Testis (tissue), 2 donors: ENCODE measurements at regions not wholly inside any gene's neighbourhood (a gene's known extent, or its start where the extent isn't known, plus 50 kb on each side); places are given as distances from the start of the nearest gene placed in this dataset.

Source experiments
- DNase-seq: peaks from one replicate; pipeline ENCODE4 v3.0.0-alpha.2; 2019
- H3K27ac ChIP-seq, 2 donors: fragments of 200-600 bp; sonication (generic); one replicate each; pipeline ENCODE4 v1.5.1; 2019
- H3K27me3 ChIP-seq: fragments of 200-600 bp; sonication (generic); one replicate; pipeline ENCODE4 v1.5.1; 2019
- H3K36me3 ChIP-seq: fragments of 200-600 bp; sonication (generic); one replicate; pipeline ENCODE4 v1.5.1; 2017; ENCODE audit warnings: low read depth; ENCODE audit errors: missing control alignments
- H3K4me1 ChIP-seq: fragments of 200-600 bp; sonication (generic); one replicate; pipeline ENCODE4 v1.5.1; 2019
- H3K4me3 ChIP-seq, 2 donors: fragments of 200-600 bp; sonication (generic); one replicate each; pipeline ENCODE4 v1.5.1; 2017 to 2019
- H3K9me3 ChIP-seq: fragments of 200-600 bp; sonication (generic); one replicate; pipeline ENCODE4 v1.5.1; 2017
- CTCF ChIP-seq, 3 experiments: fragments of 450-650 bp in 2 of 3; fragments of 200-600 bp in 1 of 3; sonication (generic) in 1 of 3; IDR thresholded peaks; one replicate each; pipeline ENCODE4 v1.5.1; 2016 to 2019; ENCODE audit warnings: antibody characterized with exemption in 3 of 3, mild to moderate bottlenecking in 2 of 3, moderate library complexity in 1 of 3
- POLR2A ChIP-seq: fragments of 450-650 bp; IDR thresholded peaks from one replicate; pipeline ENCODE4 v1.6.1; 2017; ENCODE audit warnings: antibody characterized with exemption, mild to moderate bottlenecking, moderate library complexity
- WGBS, 2 donors: methylation state at CpG; one replicate each; pipeline ENCODE4 v1.1.5; 2018; 5-methylcytosine and 5-hydroxymethylcytosine counted together
- intact Hi-C: fragments of 100-400 bp; cut with DNase I; formaldehyde crosslinking; loops from one replicate; pipeline ENCODE4 v1.15.1; 2023; ENCODE audit warnings: low total_unique reads

- no peaks in the 10 kb centered on the region for H3K27me3 ChIP-seq
- no peak overlapping the region for H3K27ac ChIP-seq
- peaks cover 11% of the 10 kb centered on the region for H3K4me1 ChIP-seq
- intact Hi-C loops, result no loop called here
- no peak for TF ChIP-seq CTCF (IDR thresholded peaks at IDR 0.05)
- TF ChIP-seq POLR2A, result no peak
- no peak overlapping the region for H3K4me3 ChIP-seq
- 53 to 63% methylated on average over 9 to 16 of the region's 16 CpGs for WGBS, 2 donors
- H3K36me3 ChIP-seq, result no peaks in the 10 kb centered on the region
- no peaks in the 10 kb centered on the region for H3K9me3 ChIP-seq
- DNase-seq, result no peak
Measured at GRCh38 chr1:22292011-22292788, 149.3 kb upstream of the WNT4 start.

DNA sequence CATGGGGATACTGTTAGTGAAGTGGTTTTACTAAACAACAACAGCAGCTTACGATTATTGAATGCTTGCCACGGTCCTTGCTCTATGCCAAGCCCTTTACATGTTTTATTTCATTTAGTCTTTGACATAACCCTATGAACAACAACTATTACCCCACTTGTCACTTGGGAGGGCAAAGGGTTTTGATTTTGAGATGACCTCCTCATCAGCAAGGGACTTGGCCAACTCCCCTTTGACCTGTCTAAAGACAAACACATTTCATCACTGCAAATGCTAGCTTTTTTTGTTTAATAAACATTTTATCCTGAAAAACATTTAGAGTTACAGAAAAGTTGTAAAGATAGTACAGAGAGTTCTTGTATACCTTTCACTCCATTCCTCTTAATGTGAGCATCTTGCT lies 152.5 kb upstream of the WNT4 start:
- no peak overlapping the region for H3K27ac ChIP-seq
- H3K4me1 ChIP-seq, result peaks cover 6% of the 10 kb centered on the region
- no peaks in the 10 kb centered on the region for H3K9me3 ChIP-seq
- no peak for TF ChIP-seq POLR2A
- no peak for TF ChIP-seq CTCF (IDR thresholded peaks at IDR 0.05)
- no peaks in the 10 kb centered on the region for H3K36me3 ChIP-seq
- H3K27me3 ChIP-seq, result no peaks in the 10 kb centered on the region
- 80 to 84% methylated on average over 2 of the region's 2 CpGs for WGBS, 2 donors
- H3K4me3 ChIP-seq, result no peak overlapping the region
- intact Hi-C loops, result no loop called here
- no peak for DNase-seq

DNA sequence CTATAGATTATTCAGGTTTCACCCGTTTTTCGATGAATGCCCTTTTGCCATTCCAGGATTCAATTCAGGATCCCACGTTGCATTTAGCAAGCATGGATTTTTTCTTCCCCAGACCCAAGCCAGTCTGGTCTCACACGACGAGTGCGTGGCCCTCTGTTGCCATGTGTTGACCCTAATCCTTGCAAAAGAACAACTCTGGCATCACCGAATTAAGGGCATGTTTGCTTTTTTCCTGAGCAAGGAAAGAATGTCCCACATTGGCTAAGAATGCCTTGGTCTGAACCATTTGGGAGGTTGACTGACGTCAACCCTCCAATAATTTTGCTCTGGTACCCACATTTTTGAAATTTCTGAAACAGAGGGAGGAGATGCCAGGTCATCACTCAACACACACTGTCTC lies 153.0 kb upstream of the WNT4 start:
- Histone ChIP-seq H3K36me3 (no peaks in the 10 kb centered on the region), H3K27ac (no peak overlapping the region), H3K4me1 (peaks cover 6% of the 10 kb centered on the region), H3K9me3 (no peaks in the 10 kb centered on the region), H3K4me3 (no peak overlapping the region), H3K27me3 (no peaks in the 10 kb centered on the region)
- intact Hi-C loops, result no loop called here
- DNase-seq, result no peak
- TF ChIP-seq POLR2A (no peak), CTCF (IDR thresholded peaks at IDR 0.05) (no peak)
- WGBS, 2 donors, result 82% methylated on average over 8 of the region's 8 CpGs

DNA sequence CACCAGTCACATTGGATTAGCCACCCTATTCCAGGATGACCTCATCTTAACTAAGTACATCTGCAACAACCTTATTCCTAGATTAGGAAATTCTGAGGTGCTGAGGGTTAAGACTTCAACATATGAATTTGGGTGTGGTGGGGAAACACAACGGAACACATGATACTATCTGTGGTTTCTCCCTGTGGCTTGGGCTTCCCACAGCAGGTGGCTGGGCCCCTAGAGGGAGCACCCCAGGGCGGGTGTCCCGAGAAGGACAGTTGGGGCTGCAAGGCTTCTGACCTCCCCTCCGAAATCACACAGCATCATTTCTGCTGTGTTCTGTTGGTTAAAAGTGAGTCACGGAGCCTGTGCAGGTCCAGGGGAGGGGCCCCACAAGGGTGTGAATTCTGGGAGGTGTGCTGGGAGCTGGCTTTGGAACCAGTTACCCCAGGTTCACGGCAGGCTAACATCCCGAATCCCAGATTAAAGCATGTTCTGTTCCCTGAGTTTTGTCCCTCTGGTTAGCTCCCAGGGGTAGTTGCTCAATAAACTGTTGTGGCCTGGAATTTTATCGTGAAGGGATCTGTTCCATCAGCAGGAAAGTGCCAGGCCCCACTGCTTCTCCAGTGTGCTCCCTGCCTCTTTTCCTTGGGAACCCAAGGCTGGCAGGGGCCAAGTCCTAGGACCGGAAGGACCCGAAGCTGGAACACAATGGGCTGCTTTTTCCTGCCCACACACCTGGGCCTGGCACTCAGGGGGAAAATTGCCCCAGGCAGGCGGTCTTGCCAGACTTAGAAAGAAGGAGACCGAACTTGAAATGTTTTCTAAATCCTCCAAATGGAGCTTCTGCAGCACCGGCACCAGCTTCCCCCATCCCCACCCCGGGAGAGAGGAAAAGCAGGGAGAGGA lies 154.0 kb upstream of the WNT4 start:
- H3K9me3 ChIP-seq, result no peaks in the 10 kb centered on the region
- H3K27me3 ChIP-seq, result no peaks in the 10 kb centered on the region
- DNase-seq, result no peak
- no peak for TF ChIP-seq POLR2A
- no peak for TF ChIP-seq CTCF (IDR thresholded peaks at IDR 0.05)
- intact Hi-C loops, result no loop called here
- WGBS, 2 donors, result 80 to 81% methylated on average over 11 to 14 of the region's 14 CpGs
- H3K4me1 ChIP-seq, result peaks cover 6% of the 10 kb centered on the region
- H3K36me3 ChIP-seq, result no peaks in the 10 kb centered on the region
- no peak overlapping the region for H3K27ac ChIP-seq
- no peak overlapping the region for H3K4me3 ChIP-seq
